OCI-LY7 (cell line): ENCODE measurements at regions not wholly inside any gene's neighbourhood (a gene's known extent, or its start where the extent isn't known, plus 50 kb on each side); places are given as distances from the start of the nearest gene placed in this dataset.

Experiments used
- EZH2phosphoT487 ChIP-seq: fragments of 200-600 bp; sonication (generic); IDR thresholded peaks from 2 replicates; pipeline ENCODE4 v1.6.1; 2018; ENCODE audit warnings: low read depth, borderline replicate concordance, mild to moderate bottlenecking, mixed run types, antibody characterized with exemption, low read length, moderate library complexity, mixed read lengths
- TF ChIP-seq, protein P1 (sequence below): fragments of 200-600 bp; sonication (generic); conservative IDR thresholded peaks from 2 replicates; pipeline ENCODE4 v1.5.1; 2014; ENCODE audit warnings: mild to moderate bottlenecking, antibody characterized with exemption, low read length, moderate library complexity, mixed read lengths

DNA sequence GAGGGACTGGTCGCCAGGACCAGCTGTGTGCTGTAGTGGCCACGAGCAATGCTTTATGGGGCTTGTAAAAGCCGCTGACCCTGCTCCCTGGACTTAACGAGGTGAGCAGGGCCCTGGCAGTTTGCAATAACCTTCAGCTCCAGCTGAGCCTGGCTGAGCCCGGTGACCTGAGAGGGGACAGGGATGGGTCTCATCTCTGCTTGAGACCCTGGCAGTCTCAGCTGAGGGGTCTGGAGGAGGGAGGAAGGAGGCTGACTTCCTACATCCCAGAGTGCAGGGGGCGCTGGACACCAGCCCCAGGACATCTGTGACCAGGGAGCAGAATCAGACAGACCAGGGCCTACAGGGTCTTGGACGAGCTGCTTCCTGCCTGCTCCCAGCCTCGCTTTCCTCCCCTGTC lies 277.5 kb upstream of the MVB12B start:
- TF ChIP-seq, protein P1, sequence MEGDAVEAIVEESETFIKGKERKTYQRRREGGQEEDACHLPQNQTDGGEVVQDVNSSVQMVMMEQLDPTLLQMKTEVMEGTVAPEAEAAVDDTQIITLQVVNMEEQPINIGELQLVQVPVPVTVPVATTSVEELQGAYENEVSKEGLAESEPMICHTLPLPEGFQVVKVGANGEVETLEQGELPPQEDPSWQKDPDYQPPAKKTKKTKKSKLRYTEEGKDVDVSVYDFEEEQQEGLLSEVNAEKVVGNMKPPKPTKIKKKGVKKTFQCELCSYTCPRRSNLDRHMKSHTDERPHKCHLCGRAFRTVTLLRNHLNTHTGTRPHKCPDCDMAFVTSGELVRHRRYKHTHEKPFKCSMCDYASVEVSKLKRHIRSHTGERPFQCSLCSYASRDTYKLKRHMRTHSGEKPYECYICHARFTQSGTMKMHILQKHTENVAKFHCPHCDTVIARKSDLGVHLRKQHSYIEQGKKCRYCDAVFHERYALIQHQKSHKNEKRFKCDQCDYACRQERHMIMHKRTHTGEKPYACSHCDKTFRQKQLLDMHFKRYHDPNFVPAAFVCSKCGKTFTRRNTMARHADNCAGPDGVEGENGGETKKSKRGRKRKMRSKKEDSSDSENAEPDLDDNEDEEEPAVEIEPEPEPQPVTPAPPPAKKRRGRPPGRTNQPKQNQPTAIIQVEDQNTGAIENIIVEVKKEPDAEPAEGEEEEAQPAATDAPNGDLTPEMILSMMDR: no peak
- TF ChIP-seq EZH2phosphoT487: no peak
